ENCODE measurements at regions not wholly inside any gene's neighbourhood (a gene's known extent, or its start where the extent isn't known, plus 50 kb on each side); places are given as distances from the start of the nearest gene placed in this dataset.
A peak's percentile ranks its signal among the peaks of the same experiment; 100 is the strongest.
"Not testable (repeated sequence)": the region's sequence is repeated elsewhere in the genome, so short reads cannot be mapped to it uniquely, and the experiment has no call there.

DNA sequence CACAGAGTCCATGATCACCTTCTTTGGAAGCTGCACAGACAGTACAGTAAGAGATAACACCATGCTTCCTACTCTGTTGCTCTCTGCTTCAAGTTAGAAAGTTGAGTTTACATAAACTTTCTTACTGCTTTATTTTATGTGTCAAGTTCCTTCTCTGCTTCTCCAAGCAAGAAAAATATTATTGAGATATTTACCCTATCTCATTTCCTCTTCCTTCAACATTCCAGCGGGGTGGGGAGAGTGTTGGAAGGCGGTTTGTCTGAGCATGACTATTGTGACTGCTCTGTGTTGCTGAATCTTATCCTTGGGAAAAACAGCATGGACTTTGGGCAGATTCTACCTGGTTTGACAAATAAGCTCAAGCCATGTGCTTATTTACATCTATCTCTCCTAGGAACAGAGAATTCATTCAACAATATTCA is 66.9 kb upstream of the EPB41L4A start:
- CTCF ChIA-PET = interaction anchor here (1.0 kb wide), 1 partner anchor 66 kb away, joined by 4 read pairs; no protein-coding TSS in a partner anchor

DNA sequence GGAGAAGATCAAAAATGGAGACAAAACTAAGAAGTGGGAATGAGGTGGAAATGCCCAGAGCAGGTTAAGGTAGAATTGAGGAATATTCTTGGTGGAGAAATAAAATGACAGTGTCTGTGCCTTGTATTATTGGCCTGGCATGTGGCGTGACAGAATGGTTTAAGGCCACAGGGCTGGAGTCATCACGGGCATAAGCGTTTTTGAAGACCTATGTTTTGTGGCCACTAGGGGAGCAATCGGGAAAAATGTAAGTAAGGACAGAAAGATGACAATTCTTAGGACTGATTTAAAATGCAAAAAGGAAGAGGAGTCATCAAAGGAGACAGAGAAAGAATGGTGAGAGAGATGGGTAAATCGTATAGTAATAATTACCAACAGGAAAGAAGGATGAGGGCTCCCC is 72.2 kb upstream of the EPB41L4A start:
- peak; percentile 49 for TF ChIP-seq CTCF (conservative IDR thresholded peaks at IDR 0.05; ENCODE audit: low read depth)
- ChIA-PET POLR2A (ENCODE audit: low non-redundant PET) (no interaction called here), CTCF (interaction anchor here (0.6 to 2.4 kb wide), 4 partner anchors 11 to 883 kb away, joined by 3 to 10 read pairs (median 4); no protein-coding TSS in a partner anchor)
- no peak overlapping the region for H3K27ac ChIP-seq
- DNase-seq (ENCODE audit: low spot score) = peak; percentile 23

More for the DNA sequence above, 66.9 kb upstream of the EPB41L4A start:
- POLR2A ChIA-PET (ENCODE audit: low non-redundant PET) = no interaction called here
- no peak for TF ChIP-seq CTCF (conservative IDR thresholded peaks at IDR 0.05; ENCODE audit: low read depth)
- no peak for DNase-seq (ENCODE audit: low spot score)
- H3K27ac ChIP-seq = no peak overlapping the region

GRCh38 chr5:112492291-112492690 is 73.2 kb upstream of the EPB41L4A start:
- no peak overlapping the region for H3K27ac ChIP-seq
- ChIA-PET CTCF (interaction anchor here (0.5 to 2.4 kb wide), 7 partner anchors 12 to 390 kb away, joined by 3 to 10 read pairs (median 3); no protein-coding TSS in a partner anchor), POLR2A (ENCODE audit: low non-redundant PET) (no interaction called here)
- peak; percentile 76 for DNase-seq (ENCODE audit: low spot score)
- peak; percentile 56 for TF ChIP-seq CTCF (conservative IDR thresholded peaks at IDR 0.05; ENCODE audit: low read depth)

DNA sequence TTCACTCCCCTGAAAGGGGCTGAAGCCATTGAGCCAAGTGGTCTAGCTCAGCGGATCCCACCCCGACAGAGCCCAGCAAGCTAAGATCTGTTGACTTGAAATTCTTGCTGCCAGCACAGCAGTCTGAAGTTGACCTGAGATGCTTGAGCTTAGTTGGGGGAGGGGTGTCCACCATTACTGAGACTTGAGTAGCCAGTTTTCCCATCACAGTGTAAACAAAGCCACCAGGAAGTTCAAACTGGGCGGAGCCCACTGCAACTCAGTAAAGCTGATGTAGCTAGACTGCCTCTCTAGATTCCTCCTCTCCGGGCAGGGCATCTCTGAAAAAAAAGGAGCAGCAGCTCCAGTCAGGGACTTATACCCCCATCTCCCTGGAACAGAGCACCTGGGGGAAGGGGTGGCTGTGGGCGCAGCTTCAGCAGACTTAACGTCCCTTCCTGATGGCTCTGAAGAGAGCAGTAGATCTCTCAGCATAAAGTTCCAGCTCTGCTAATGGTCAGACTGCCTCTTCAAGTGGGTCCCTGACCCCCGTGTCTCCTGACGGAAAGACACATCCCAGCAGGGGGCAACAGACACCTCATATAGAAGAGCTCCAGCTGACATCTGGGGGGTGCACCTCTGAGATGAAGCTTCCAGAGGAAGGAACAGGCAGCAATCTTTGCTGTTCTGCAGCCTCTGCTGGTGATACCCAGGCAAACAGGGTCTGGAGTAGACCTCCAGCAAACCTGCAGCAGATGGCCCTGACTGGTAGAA is 84.8 kb upstream of the EPB41L4A start:
- POLR2A ChIA-PET (ENCODE audit: low non-redundant PET); DNase-seq (ENCODE audit: low spot score); H3K27ac ChIP-seq: not testable (repeated sequence)
- CTCF ChIA-PET = interaction anchor here (0.6 to 1.2 kb wide), 4 partner anchors 9 to 49 kb away, joined by 3 read pairs; no protein-coding TSS in a partner anchor

DNA sequence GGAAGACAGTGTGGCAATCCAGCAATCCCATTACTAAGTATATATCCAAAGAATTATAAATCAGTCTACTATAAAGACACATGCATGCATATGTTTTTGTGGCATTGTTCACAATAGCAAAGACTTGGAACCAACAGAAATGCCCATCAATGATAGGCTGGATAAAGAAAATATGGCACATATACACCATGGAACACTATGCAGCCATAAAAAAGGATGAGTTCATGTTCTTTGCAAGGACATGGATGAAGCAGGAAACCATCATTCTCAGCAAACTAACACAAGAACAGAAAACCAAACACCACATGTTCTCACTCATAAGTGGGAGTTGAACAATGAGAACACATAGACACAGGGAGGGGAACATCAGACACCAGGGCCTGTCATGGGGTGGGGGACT is 90.0 kb upstream of the EPB41L4A start:
- CTCF ChIA-PET; POLR2A ChIA-PET (ENCODE audit: low non-redundant PET): not testable (repeated sequence)

DNA sequence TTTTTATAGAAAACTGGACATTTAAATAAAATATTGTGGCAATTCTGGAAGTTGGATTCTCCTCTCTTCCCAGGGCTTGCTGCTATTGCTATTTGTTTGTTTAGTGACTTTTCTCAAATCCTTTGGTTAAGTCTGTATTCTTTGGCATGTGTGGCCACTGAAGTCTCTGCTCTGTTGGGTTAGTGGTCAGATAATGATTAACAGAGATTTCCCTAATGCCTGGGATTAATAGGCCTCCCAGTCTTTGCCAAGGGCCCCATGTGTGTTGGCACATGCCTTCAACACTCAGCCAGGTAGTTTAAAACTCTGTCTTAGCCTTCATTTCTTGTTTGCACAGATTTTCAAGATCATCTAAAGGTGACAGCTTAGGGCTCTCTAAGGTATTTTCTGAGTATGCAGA is 92.8 kb upstream of the EPB41L4A start:
- TF ChIP-seq CTCF (conservative IDR thresholded peaks at IDR 0.05; ENCODE audit: low read depth) = no peak
- H3K27ac ChIP-seq = no peak overlapping the region
- POLR2A ChIA-PET (ENCODE audit: low non-redundant PET) = no interaction called here
- DNase-seq (ENCODE audit: low spot score) = no peak
- CTCF ChIA-PET = no interaction called here

More for the DNA sequence above, 90.0 kb upstream of the EPB41L4A start:
- DNase-seq (ENCODE audit: low spot score); H3K27ac ChIP-seq: not testable (repeated sequence)

DNA sequence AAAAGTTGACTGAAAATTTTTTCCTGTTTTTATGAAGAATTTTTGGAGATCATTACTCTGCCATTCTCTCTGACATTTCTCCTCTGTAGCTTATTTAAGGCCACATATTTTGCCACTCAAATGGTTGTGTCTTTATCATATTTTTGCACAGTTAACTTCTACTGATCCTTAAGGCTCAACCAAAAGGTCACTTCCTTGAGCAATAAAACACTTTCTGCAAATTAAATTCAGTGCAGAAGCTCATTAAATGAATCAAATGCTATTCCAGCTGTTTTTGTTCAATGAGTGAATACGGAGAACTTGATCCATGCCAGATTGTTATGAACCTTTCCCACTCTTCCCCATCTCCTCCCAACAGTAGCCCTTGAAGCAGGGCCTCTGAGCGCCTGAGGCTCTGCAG is 93.8 kb upstream of the EPB41L4A start:
- CTCF ChIA-PET = interaction anchor here (0.9 kb wide), 1 partner anchor 338 kb away, joined by 4 read pairs; no protein-coding TSS in a partner anchor
- no peak for TF ChIP-seq CTCF (conservative IDR thresholded peaks at IDR 0.05; ENCODE audit: low read depth)
- no peak for DNase-seq (ENCODE audit: low spot score)
- H3K27ac ChIP-seq = no peak overlapping the region
- POLR2A ChIA-PET (ENCODE audit: low non-redundant PET) = no interaction called here

All from RWPE1 (cell line).